IMR-90 (cell line): ENCODE measurements at regions not wholly inside any gene's neighbourhood (a gene's known extent, or its start where the extent isn't known, plus 50 kb on each side); places are given as distances from the start of the nearest gene placed in this dataset.

Experiments
- ATAC-seq: fragments of 200-7000 bp; cut with Tn5 transposase; 2 replicates; pipeline ENCODE4 v1.9.1; 2020; ENCODE audit warnings: low read depth, mild to moderate bottlenecking, moderate library complexity
- BruUV-seq: library from RNA; stranded (reverse); fragments of 400-500 nt; replicated peaks from 2 replicates; lab custom pipeline; 2021; lab: Mats Ljungman, UMichigan
- CTCF ChIA-PET: fragments of 300-600 bp; formaldehyde crosslinking; extraction: SDS; loops from one replicate; lab custom pipeline; 2021; ENCODE audit warnings: antibody characterized with exemption; lab: Yijun Ruan, JAX
- POLR2A ChIA-PET: fragments of 300-600 bp; sonication (Branson Sonifier 250); formaldehyde crosslinking; loops from one replicate; lab custom pipeline; 2022; ENCODE audit warnings: antibody characterized with exemption; ENCODE audit not compliant: unreplicated experiment; lab: Charles Lee
- DNase-seq: peaks from one replicate; pipeline ENCODE4 v3.0.0; 2013
- H2AFZ ChIP-seq: replicated peaks from 2 replicates; pipeline ENCODE3; 2013; ENCODE audit warnings: low read length, mild to moderate bottlenecking; ENCODE audit not compliant: poor library complexity
- H2AK5ac ChIP-seq: 2 replicates; pipeline ENCODE4 v1.6.1; 2013; ENCODE audit warnings: low read depth, low read length, inconsistent platforms
- H2AK9ac ChIP-seq: replicated peaks from 2 replicates; pipeline ENCODE3; 2013; ENCODE audit warnings: mild to moderate bottlenecking, low read depth, low read length, moderate library complexity; ENCODE audit not compliant: poor library complexity
- H2BK120ac ChIP-seq: 2 replicates; pipeline ENCODE4 v1.6.1; 2013; ENCODE audit warnings: low read depth, low read length, inconsistent platforms
- H2BK15ac ChIP-seq: 3 replicates; pipeline ENCODE4 v1.6.1; 2013; ENCODE audit warnings: low read depth, low read length, inconsistent platforms
- H2BK20ac ChIP-seq: 2 replicates; pipeline ENCODE4 v1.6.1; 2013; ENCODE audit warnings: low read depth, mild to moderate bottlenecking, inconsistent platforms, low read length, moderate library complexity
- H2BK5ac ChIP-seq: 2 replicates; pipeline ENCODE4 v1.6.1; 2013; ENCODE audit warnings: mild to moderate bottlenecking, low read depth, low read length, inconsistent platforms; ENCODE audit not compliant: poor library complexity, severe bottlenecking
- H3K14ac ChIP-seq: replicated peaks from 2 replicates; pipeline ENCODE4 v1.6.1; 2013; ENCODE audit warnings: low read depth, low read length, inconsistent platforms
- H3K18ac ChIP-seq: 2 replicates; pipeline ENCODE4 v1.6.1; 2013; ENCODE audit warnings: low read depth, low read length, control low read depth
- H3K23ac ChIP-seq: 2 replicates; pipeline ENCODE4 v1.6.1; 2013; ENCODE audit warnings: low read depth, low read length, inconsistent platforms
- H3K27ac ChIP-seq: 2 replicates; pipeline ENCODE4 v1.5.1; 2013; ENCODE audit warnings: mild to moderate bottlenecking, control low read depth, low read length; ENCODE audit not compliant: insufficient read depth
- H3K27me3 ChIP-seq: 2 replicates; pipeline ENCODE4 v1.6.1; 2013; ENCODE audit warnings: low read length; ENCODE audit not compliant: control insufficient read depth, insufficient read depth
- H3K36me3 ChIP-seq: 2 replicates; pipeline ENCODE4 v1.6.1; 2013; ENCODE audit warnings: low read length, mixed read lengths; ENCODE audit not compliant: control insufficient read depth, insufficient read depth
- H3K4ac ChIP-seq: 2 replicates; pipeline ENCODE4 v1.6.1; 2013; ENCODE audit warnings: low read depth, low read length, inconsistent platforms
- H3K4me1 ChIP-seq: 2 replicates; pipeline ENCODE4 v1.6.1; 2013; ENCODE audit warnings: low read length, mixed read lengths; ENCODE audit not compliant: control insufficient read depth, insufficient read depth
- H3K4me2 ChIP-seq: 2 replicates; pipeline ENCODE4 v1.6.1; 2013; ENCODE audit warnings: low read depth, mild to moderate bottlenecking, control low read depth, low read length, moderate library complexity
- H3K4me3 ChIP-seq: 2 replicates; pipeline ENCODE4 v1.5.1; 2013; ENCODE audit warnings: low read depth, mild to moderate bottlenecking, control low read depth, low read length, moderate library complexity; ENCODE audit not compliant: insufficient read depth
- H3K56ac ChIP-seq: 2 replicates; pipeline ENCODE4 v1.6.1; 2013; ENCODE audit warnings: low read length, inconsistent platforms; ENCODE audit not compliant: insufficient read depth; ENCODE audit errors: extremely low read depth
- H3K79me1 ChIP-seq, 2 experiments: 2 replicates each; pipeline ENCODE4 v1.6.1; 2013; ENCODE audit warnings: low read length in 2 of 2, inconsistent platforms in 1 of 2, low read depth in 1 of 2
- H3K9ac ChIP-seq: 2 replicates; pipeline ENCODE4 v1.6.1; 2013; ENCODE audit warnings: low read depth, low read length, control low read depth
- H3K9me1 ChIP-seq: 2 replicates; pipeline ENCODE4 v1.6.1; 2013; ENCODE audit warnings: low read length, inconsistent platforms; ENCODE audit not compliant: insufficient read depth
- H3K9me3 ChIP-seq: 2 replicates; pipeline ENCODE4 v1.6.1; 2013; ENCODE audit warnings: low read length; ENCODE audit not compliant: control insufficient read depth, insufficient read depth
- H4K20me1 ChIP-seq: 2 replicates; pipeline ENCODE4 v1.6.1; 2013; ENCODE audit warnings: low read length, inconsistent platforms; ENCODE audit not compliant: insufficient read depth
- H4K5ac ChIP-seq: 2 replicates; pipeline ENCODE4 v1.6.1; 2013; ENCODE audit warnings: mild to moderate bottlenecking, low read depth, low read length, control low read depth
- H4K8ac ChIP-seq, 2 experiments: 2 replicates each; pipeline ENCODE4 v1.6.1; 2013; ENCODE audit warnings: low read depth in 2 of 2, low read length in 2 of 2, control low read depth in 1 of 2, inconsistent platforms in 1 of 2
- H4K91ac ChIP-seq: 2 replicates; pipeline ENCODE4 v1.6.1; 2013; ENCODE audit warnings: low read depth, low read length, inconsistent platforms; ENCODE audit not compliant: insufficient read depth
- BHLHE40 ChIP-seq: fragments of 150-350 bp; IDR thresholded peaks from 2 replicates; pipeline ENCODE4 v1.6.1; 2016; ENCODE audit warnings: mild to moderate bottlenecking, low read depth, low read length
- CEBPB ChIP-seq: IDR thresholded peaks from 2 replicates; pipeline ENCODE4 v1.6.1; 2012; ENCODE audit warnings: low read depth, low read length, improper control_type of control experiment
- CHD1 ChIP-seq: IDR thresholded peaks from 2 replicates; pipeline ENCODE4 v1.6.1; 2012; ENCODE audit warnings: low read depth, low read length, improper control_type of control experiment
- FOS ChIP-seq: fragments of 150-350 bp; IDR thresholded peaks from 2 replicates; pipeline ENCODE4 v1.6.1; 2016; ENCODE audit warnings: low read depth, low read length
- MAFK ChIP-seq: IDR thresholded peaks from 2 replicates; pipeline ENCODE4 v1.6.1; 2012; ENCODE audit warnings: low read depth, low read length, improper control_type of control experiment
- MAZ ChIP-seq: IDR thresholded peaks from 2 replicates; pipeline ENCODE4 v1.6.1; 2012; ENCODE audit warnings: low read depth, mild to moderate bottlenecking, low read length, improper control_type of control experiment, moderate library complexity, borderline replicate concordance
- MXI1 ChIP-seq: IDR thresholded peaks from 2 replicates; pipeline ENCODE4 v1.6.1; 2012; ENCODE audit warnings: low read depth, mild to moderate bottlenecking, low read length, moderate library complexity, borderline replicate concordance
- NFE2L2 ChIP-seq: fragments of 150-350 bp; IDR thresholded peaks from 2 replicates; pipeline ENCODE4 v1.6.1; 2016; ENCODE audit warnings: low read depth, mild to moderate bottlenecking, low read length
- POLR2A ChIP-seq: IDR thresholded peaks from 2 replicates; pipeline ENCODE4 v1.6.1; 2012; ENCODE audit warnings: mild to moderate bottlenecking, low read depth, low read length
- RAD21 ChIP-seq: IDR thresholded peaks from 2 replicates; pipeline ENCODE4 v1.6.1; 2012; ENCODE audit warnings: low read length, improper control_type of control experiment
- RCOR1 ChIP-seq: IDR thresholded peaks from 2 replicates; pipeline ENCODE4 v1.6.1; 2012; ENCODE audit warnings: mild to moderate bottlenecking, low read length, improper control_type of control experiment; ENCODE audit not compliant: insufficient replicate concordance
- RFX5 ChIP-seq: IDR thresholded peaks from 2 replicates; pipeline ENCODE4 v1.8.0; 2012; ENCODE audit warnings: low read depth, mild to moderate bottlenecking, low read length, moderate library complexity
- SMC3 ChIP-seq: fragments of 150-350 bp; IDR thresholded peaks from 2 replicates; pipeline ENCODE4 v1.6.1; 2016; ENCODE audit warnings: low read depth, mild to moderate bottlenecking, antibody characterized with exemption, low read length, moderate library complexity
- WGBS, 2 experiments: methylation state at CpG; one replicate each; pipeline versions ENCODE4 v1.1.5 to v1.1.7; 2013; ENCODE audit warnings: missing lambda C conversion rate in 2 of 2; ENCODE audit not compliant: insufficient read length in 1 of 2; ENCODE audit errors: extremely low coverage in 2 of 2; 5-methylcytosine and 5-hydroxymethylcytosine counted together
- dilution Hi-C: fragments of 300-500 bp; cut with HindIII; formaldehyde crosslinking; loops from one replicate; pipeline ENCODE4 v1.14.3; 2018; ENCODE audit warnings: low sequenced_read_pairs; ENCODE audit not compliant: unreplicated experiment
- in situ Hi-C: fragments of 300-500 bp; cut with MboI; formaldehyde crosslinking; loops from 3 replicates; pipeline ENCODE4 v1.14.3; 2019; ENCODE audit warnings: low sequenced_read_pairs, inconsistent platforms, mixed read lengths
- intact Hi-C: fragments of 100-400 bp; cut with micrococcal nuclease; formaldehyde crosslinking; loops from 2 replicates; pipeline ENCODE4 v1.10.0; 2022
- TF ChIP-seq, protein P1 (sequence below): fragments of 150-350 bp; IDR thresholded peaks from 2 replicates; pipeline ENCODE4 v1.6.1; 2017; ENCODE audit warnings: mild to moderate bottlenecking, antibody characterized with exemption, low read length, low read depth
- TF ChIP-seq, protein P2 (sequence below): conservative IDR thresholded peaks from 2 replicates; pipeline ENCODE4 v1.5.1; 2012; ENCODE audit warnings: mild to moderate bottlenecking, low read depth, low read length, improper control_type of control experiment
- TF ChIP-seq, protein P3 (sequence below): fragments of 150-350 bp; IDR thresholded peaks from 2 replicates; pipeline ENCODE4 v1.6.1; 2016; ENCODE audit warnings: low read depth, mild to moderate bottlenecking, low read length, moderate library complexity, borderline replicate concordance

DNA sequence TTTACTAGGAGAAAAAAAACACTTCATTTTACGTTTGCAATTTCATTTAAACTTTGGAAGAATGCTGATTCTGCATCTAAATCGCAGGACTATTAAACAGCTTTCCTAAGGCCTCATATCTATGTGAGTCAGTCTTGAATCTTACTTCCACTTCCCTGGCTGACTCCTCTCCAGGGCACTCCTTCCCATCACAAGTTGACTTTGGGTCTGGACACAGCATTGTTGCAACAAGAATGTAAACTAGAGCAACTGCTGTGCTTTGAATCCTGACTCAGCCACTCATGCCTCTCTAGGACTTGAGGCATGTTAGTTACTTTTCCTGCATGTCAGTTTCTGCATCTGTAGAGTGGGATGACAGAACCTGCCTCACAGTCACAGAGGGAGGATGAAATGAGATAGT, 413.8 kb downstream of the FAT4 start:
- Histone ChIP-seq H3K79me1 (no peaks in the 10 kb centered on the region), H3K36me3 (no peaks in the 10 kb centered on the region), H4K20me1 (no peaks in the 10 kb centered on the region), H4K8ac (peak overlapping the region in 1 of 2 experiments; percentile 33; a peak in 2 of 4 replicates), H3K4me1 (peaks cover 11% of the 10 kb centered on the region), H3K9me1 (peaks cover 7% of the 10 kb centered on the region), H3K4me3 (no peak overlapping the region; the same call in 1 of the 2 replicates), H2AK9ac (peak overlapping the region; percentile 6), H3K14ac (no peak overlapping the region; the same call in 1 of the 2 replicates), H3K27me3 (no peaks in the 10 kb centered on the region), H3K27ac (no peak overlapping the region; the same call in 1 of the 2 replicates), H3K4ac (peak overlapping the region; percentile 54), H3K18ac (no peak overlapping the region), H3K56ac (no peak overlapping the region), H3K4me2 (peak overlapping the region; percentile 76), H3K9ac (no peak overlapping the region), H2AK5ac (no peak overlapping the region), H4K91ac (0 out of 2 replicates have a peak overlapping the region, but pooled peaks have one; percentile 30), H2AFZ (peak overlapping the region; percentile 25), H2BK20ac (peak overlapping the region; percentile 75; the same call in 1 of the 2 replicates), H2BK120ac (peak overlapping the region; percentile 59), H2BK15ac (no peak overlapping the region; the same call in 2 of the 3 replicates), H3K23ac (no peak overlapping the region), H2BK5ac (peak overlapping the region; percentile 85), H4K5ac (no peak overlapping the region), H3K9me3 (no peaks in the 10 kb centered on the region)
- ATAC-seq (peak; percentile 98), DNase-seq (peak; percentile 98)
- POLR2A ChIA-PET: no interaction called here
- TF ChIP-seq, protein P1, sequence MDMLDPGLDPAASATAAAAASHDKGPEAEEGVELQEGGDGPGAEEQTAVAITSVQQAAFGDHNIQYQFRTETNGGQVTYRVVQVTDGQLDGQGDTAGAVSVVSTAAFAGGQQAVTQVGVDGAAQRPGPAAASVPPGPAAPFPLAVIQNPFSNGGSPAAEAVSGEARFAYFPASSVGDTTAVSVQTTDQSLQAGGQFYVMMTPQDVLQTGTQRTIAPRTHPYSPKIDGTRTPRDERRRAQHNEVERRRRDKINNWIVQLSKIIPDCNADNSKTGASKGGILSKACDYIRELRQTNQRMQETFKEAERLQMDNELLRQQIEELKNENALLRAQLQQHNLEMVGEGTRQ: no peak
- TF ChIP-seq RAD21 (peak; percentile 30), MAFK (peak; percentile 91), NFE2L2 (no peak), POLR2A (no peak), RCOR1 (peak; percentile 97), CEBPB (peak; percentile 91), MXI1 (peak; percentile 89), FOS (peak; percentile 60; the same call in 1 of the 2 replicates), RFX5 (no peak), SMC3 (no peak), BHLHE40 (peak; percentile 49; the same call in 1 of the 2 replicates), CHD1 (no peak), MAZ (0 out of 2 replicates have a peak, but pooled peaks have one; percentile 18)
- TF ChIP-seq, protein P2, sequence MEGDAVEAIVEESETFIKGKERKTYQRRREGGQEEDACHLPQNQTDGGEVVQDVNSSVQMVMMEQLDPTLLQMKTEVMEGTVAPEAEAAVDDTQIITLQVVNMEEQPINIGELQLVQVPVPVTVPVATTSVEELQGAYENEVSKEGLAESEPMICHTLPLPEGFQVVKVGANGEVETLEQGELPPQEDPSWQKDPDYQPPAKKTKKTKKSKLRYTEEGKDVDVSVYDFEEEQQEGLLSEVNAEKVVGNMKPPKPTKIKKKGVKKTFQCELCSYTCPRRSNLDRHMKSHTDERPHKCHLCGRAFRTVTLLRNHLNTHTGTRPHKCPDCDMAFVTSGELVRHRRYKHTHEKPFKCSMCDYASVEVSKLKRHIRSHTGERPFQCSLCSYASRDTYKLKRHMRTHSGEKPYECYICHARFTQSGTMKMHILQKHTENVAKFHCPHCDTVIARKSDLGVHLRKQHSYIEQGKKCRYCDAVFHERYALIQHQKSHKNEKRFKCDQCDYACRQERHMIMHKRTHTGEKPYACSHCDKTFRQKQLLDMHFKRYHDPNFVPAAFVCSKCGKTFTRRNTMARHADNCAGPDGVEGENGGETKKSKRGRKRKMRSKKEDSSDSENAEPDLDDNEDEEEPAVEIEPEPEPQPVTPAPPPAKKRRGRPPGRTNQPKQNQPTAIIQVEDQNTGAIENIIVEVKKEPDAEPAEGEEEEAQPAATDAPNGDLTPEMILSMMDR: no peak
- TF ChIP-seq, protein P3, sequence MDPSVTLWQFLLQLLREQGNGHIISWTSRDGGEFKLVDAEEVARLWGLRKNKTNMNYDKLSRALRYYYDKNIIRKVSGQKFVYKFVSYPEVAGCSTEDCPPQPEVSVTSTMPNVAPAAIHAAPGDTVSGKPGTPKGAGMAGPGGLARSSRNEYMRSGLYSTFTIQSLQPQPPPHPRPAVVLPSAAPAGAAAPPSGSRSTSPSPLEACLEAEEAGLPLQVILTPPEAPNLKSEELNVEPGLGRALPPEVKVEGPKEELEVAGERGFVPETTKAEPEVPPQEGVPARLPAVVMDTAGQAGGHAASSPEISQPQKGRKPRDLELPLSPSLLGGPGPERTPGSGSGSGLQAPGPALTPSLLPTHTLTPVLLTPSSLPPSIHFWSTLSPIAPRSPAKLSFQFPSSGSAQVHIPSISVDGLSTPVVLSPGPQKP: no peak
- WGBS, 2 experiments: 0% methylated on average over 2 of the region's 2 CpGs; no CpG with 5 or more reads in 1 of the 2 experiments
- dilution Hi-C loops (no loop called here), in situ Hi-C loops (no loop called here), intact Hi-C loops (loop anchor here (2.0 kb wide), 1 partner anchor 414 kb away; the partner anchor contains the start of gene FAT4)
- CTCF ChIA-PET: interaction anchor here (1.0 kb wide), 1 partner anchor 48 kb away, joined by 3 read pairs; no protein-coding TSS in a partner anchor
- no TSS peak for BruUV-seq
